ENCODE measurements at regions not wholly inside any gene's neighbourhood (a gene's known extent, or its start where the extent isn't known, plus 50 kb on each side); places are given as distances from the start of the nearest gene placed in this dataset.

GRCh38 chr4:103853627-103854026 lies 133.8 kb upstream of the TACR3 start:
- TF ChIP-seq CEBPZ (IDR thresholded peaks at IDR 0.05; ENCODE audit: borderline replicate concordance, low read depth, low read length) (no peak), MTA2 (IDR thresholded peaks at IDR 0.05; ENCODE audit: low read depth) (no peak)
- no peak overlapping the region for H3K4me3 ChIP-seq
- FAIRE-seq (no peak), DNase-seq (ENCODE audit: extremely low read depth in 1 of 4, low spot score in 3 of 4) (no peak), ATAC-seq (no peak)
- intact Hi-C loops (cut with micrococcal nuclease): no loop called here
- ChIA-PET POLR2A (no interaction called here), CTCF (ENCODE audit: low intra/inter-chr PET ratio) (no interaction called here)
- peaks cover 1% of the 10 kb centered on the region; the same call in 1 of the 2 replicates for H3K9me3 ChIP-seq (replicated peaks; ENCODE audit: control insufficient read depth, insufficient read depth, low read depth, low read length)
- H3K9me1 ChIP-seq (ENCODE audit: control insufficient read depth, insufficient read depth, low read length): no peaks in the 10 kb centered on the region
- no peak overlapping the region for H3K4me2 ChIP-seq (ENCODE audit: insufficient read depth, low read length)
- no peak overlapping the region for H2AFZ ChIP-seq (ENCODE audit: low read depth, low read length)
- H3K27ac ChIP-seq (ENCODE audit: extremely low read depth, low read depth, low read length): no peak overlapping the region
- in situ Hi-C loops (cut with MboI): no loop called here
- H3K36me3 ChIP-seq (ENCODE audit: control insufficient read depth, insufficient read depth, low read length): no peaks in the 10 kb centered on the region
- BruUV-seq (replicated peaks): no TSS peak
- no peaks in the 10 kb centered on the region for H4K20me1 ChIP-seq (replicated peaks; ENCODE audit: control insufficient read depth, insufficient read depth, low read length)
- no peaks in the 10 kb centered on the region for H3K79me2 ChIP-seq (ENCODE audit: control insufficient read depth, insufficient read depth, low read length)
- H3K4me1 ChIP-seq (replicated peaks in 1 of 2; ENCODE audit: control insufficient read depth in 2 of 2, insufficient read depth in 2 of 2, low read length in 2 of 2): no peaks in the 10 kb centered on the region
- no peaks in the 10 kb centered on the region for H3K27me3 ChIP-seq (ENCODE audit: control insufficient read depth in 2 of 2, insufficient read depth in 2 of 2, low read length in 2 of 2)
- no peak overlapping the region for H3K9ac ChIP-seq (ENCODE audit: insufficient read depth in 1 of 2, low read depth in 2 of 2, low read length in 2 of 2)

DNA sequence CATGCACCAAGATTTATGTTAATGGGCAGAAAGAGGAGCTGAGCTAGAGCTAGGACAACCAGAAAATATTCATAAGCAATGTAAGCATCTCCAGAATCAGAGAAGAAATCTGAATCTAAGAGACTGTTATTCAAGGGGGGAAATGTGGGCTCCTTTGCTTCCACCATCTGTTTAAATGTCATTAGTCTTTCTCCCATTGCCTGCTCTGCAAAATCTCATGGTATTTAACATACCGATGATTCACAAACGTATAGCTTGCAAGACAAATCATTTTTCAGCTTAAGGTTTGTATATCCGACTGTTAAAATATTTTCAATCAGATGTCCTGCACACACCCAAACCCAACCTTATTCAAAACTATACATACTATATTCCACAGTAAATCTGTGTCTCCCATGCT lies 133.4 kb upstream of the TACR3 start:
- no peaks in the 10 kb centered on the region for H4K20me1 ChIP-seq (replicated peaks; ENCODE audit: control insufficient read depth, insufficient read depth, low read length)
- POLR2A ChIA-PET: no interaction called here
- CTCF ChIA-PET (ENCODE audit: low intra/inter-chr PET ratio): no interaction called here
- DNase-seq (ENCODE audit: extremely low read depth in 1 of 4, low spot score in 3 of 4) (no peak), ATAC-seq (no peak), FAIRE-seq (no peak)
- intact Hi-C loops (cut with micrococcal nuclease): no loop called here
- no peaks in the 10 kb centered on the region for H3K4me1 ChIP-seq (replicated peaks in 1 of 2; ENCODE audit: control insufficient read depth in 2 of 2, insufficient read depth in 2 of 2, low read length in 2 of 2)
- no peak overlapping the region for H3K4me2 ChIP-seq (ENCODE audit: insufficient read depth, low read length)
- no peaks in the 10 kb centered on the region for H3K27me3 ChIP-seq (ENCODE audit: control insufficient read depth in 2 of 2, insufficient read depth in 2 of 2, low read length in 2 of 2)
- H3K9me1 ChIP-seq (ENCODE audit: control insufficient read depth, insufficient read depth, low read length): no peaks in the 10 kb centered on the region
- no TSS peak for BruUV-seq (replicated peaks)
- no peak overlapping the region for H3K9ac ChIP-seq (ENCODE audit: insufficient read depth in 1 of 2, low read depth in 2 of 2, low read length in 2 of 2)
- 2% methylated on average over 3 of the region's 3 CpGs for WGBS (ENCODE audit: insufficient coverage, low coverage, missing lambda C conversion rate)
- peaks cover 1% of the 10 kb centered on the region; the same call in 1 of the 2 replicates for H3K9me3 ChIP-seq (replicated peaks; ENCODE audit: control insufficient read depth, insufficient read depth, low read depth, low read length)
- no peak overlapping the region for H2AFZ ChIP-seq (ENCODE audit: low read depth, low read length)
- H3K79me2 ChIP-seq (ENCODE audit: control insufficient read depth, insufficient read depth, low read length): no peaks in the 10 kb centered on the region
- in situ Hi-C loops (cut with MboI): no loop called here
- H3K4me3 ChIP-seq: no peak overlapping the region
- no peaks in the 10 kb centered on the region for H3K36me3 ChIP-seq (ENCODE audit: control insufficient read depth, insufficient read depth, low read length)
- H3K27ac ChIP-seq (ENCODE audit: extremely low read depth, low read depth, low read length): no peak overlapping the region
- TF ChIP-seq NCOA2 (IDR thresholded peaks at IDR 0.05; ENCODE audit: partially characterized antibody in 2 of 2): no peak
- no peak for TF ChIP-seq MTF1 (CRISPR knock-in tag; IDR thresholded peaks at IDR 0.05; ENCODE audit: borderline replicate concordance)
- no peak for TF ChIP-seq HLTF (IDR thresholded peaks at IDR 0.05)
- TF ChIP-seq, protein P1, sequence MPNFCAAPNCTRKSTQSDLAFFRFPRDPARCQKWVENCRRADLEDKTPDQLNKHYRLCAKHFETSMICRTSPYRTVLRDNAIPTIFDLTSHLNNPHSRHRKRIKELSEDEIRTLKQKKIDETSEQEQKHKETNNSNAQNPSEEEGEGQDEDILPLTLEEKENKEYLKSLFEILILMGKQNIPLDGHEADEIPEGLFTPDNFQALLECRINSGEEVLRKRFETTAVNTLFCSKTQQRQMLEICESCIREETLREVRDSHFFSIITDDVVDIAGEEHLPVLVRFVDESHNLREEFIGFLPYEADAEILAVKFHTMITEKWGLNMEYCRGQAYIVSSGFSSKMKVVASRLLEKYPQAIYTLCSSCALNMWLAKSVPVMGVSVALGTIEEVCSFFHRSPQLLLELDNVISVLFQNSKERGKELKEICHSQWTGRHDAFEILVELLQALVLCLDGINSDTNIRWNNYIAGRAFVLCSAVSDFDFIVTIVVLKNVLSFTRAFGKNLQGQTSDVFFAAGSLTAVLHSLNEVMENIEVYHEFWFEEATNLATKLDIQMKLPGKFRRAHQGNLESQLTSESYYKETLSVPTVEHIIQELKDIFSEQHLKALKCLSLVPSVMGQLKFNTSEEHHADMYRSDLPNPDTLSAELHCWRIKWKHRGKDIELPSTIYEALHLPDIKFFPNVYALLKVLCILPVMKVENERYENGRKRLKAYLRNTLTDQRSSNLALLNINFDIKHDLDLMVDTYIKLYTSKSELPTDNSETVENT (CRISPR knock-in tag; IDR thresholded peaks at IDR 0.05): no peak
- TF ChIP-seq, protein P2, sequence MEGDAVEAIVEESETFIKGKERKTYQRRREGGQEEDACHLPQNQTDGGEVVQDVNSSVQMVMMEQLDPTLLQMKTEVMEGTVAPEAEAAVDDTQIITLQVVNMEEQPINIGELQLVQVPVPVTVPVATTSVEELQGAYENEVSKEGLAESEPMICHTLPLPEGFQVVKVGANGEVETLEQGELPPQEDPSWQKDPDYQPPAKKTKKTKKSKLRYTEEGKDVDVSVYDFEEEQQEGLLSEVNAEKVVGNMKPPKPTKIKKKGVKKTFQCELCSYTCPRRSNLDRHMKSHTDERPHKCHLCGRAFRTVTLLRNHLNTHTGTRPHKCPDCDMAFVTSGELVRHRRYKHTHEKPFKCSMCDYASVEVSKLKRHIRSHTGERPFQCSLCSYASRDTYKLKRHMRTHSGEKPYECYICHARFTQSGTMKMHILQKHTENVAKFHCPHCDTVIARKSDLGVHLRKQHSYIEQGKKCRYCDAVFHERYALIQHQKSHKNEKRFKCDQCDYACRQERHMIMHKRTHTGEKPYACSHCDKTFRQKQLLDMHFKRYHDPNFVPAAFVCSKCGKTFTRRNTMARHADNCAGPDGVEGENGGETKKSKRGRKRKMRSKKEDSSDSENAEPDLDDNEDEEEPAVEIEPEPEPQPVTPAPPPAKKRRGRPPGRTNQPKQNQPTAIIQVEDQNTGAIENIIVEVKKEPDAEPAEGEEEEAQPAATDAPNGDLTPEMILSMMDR (IDR thresholded peaks at IDR 0.05 in 2 of 3, conservative IDR thresholded peaks at IDR 0.05 in 1 of 3; ENCODE audit: insufficient read depth in 2 of 3, low read depth in 1 of 3, low read length in 3 of 3): no peak
- no peak for TF ChIP-seq CREBBP (IDR thresholded peaks at IDR 0.05; ENCODE audit: low read depth, low read length)
- no peak for TF ChIP-seq BRD9 (IDR thresholded peaks at IDR 0.05; ENCODE audit: low read depth, partially characterized antibody)
- no peak for TF ChIP-seq ZNF143 (CRISPR knock-in tag; IDR thresholded peaks at IDR 0.05)
